22Rv1 (cell line): ENCODE measurements at regions not wholly inside any gene's neighbourhood (a gene's known extent, or its start where the extent isn't known, plus 50 kb on each side); places are given as distances from the start of the nearest gene placed in this dataset.

Experiments
- H3K27ac ChIP-seq: fragments of 450-650 bp; 2 replicates; pipeline ENCODE4 v1.5.1; 2017
- ZFX ChIP-seq: fragments of 450-650 bp; IDR thresholded peaks from 2 replicates; pipeline ENCODE4 v1.6.1; 2017; ENCODE audit warnings: antibody characterized with exemption, borderline replicate concordance
- TF ChIP-seq, protein P1 (sequence below): fragments of 450-650 bp; IDR thresholded peaks from 2 replicates; pipeline ENCODE4 v1.5.1; 2017; ENCODE audit warnings: mild to moderate bottlenecking

DNA sequence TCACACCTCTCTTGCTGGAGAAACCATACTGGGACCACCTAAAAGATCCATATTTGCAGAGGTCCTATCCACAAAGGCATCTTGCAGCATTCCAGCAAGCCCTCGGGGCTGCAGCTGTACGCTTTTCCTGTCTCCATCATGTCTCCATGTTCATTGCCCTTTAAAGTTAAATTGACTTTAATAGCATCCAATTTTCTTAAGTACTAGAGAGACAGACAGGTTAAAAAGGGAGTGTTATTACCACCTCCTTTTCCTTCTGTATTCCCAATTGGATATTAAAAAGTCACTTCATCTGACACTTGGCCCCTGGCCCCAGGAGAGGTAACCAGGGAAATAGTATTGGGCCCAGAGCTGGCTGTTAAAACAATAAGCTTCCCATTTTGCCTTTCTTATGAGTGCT, 178.6 kb downstream of the UNC5CL start:
- no peak for TF ChIP-seq ZFX
- TF ChIP-seq, protein P1, sequence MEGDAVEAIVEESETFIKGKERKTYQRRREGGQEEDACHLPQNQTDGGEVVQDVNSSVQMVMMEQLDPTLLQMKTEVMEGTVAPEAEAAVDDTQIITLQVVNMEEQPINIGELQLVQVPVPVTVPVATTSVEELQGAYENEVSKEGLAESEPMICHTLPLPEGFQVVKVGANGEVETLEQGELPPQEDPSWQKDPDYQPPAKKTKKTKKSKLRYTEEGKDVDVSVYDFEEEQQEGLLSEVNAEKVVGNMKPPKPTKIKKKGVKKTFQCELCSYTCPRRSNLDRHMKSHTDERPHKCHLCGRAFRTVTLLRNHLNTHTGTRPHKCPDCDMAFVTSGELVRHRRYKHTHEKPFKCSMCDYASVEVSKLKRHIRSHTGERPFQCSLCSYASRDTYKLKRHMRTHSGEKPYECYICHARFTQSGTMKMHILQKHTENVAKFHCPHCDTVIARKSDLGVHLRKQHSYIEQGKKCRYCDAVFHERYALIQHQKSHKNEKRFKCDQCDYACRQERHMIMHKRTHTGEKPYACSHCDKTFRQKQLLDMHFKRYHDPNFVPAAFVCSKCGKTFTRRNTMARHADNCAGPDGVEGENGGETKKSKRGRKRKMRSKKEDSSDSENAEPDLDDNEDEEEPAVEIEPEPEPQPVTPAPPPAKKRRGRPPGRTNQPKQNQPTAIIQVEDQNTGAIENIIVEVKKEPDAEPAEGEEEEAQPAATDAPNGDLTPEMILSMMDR: no peak

GRCh38 chr6:40856271-40856670, 182.8 kb downstream of the UNC5CL start:
- H3K27ac ChIP-seq: no peak overlapping the region
- TF ChIP-seq, protein P1: no peak
- TF ChIP-seq ZFX: no peak

More for the DNA sequence above, 178.6 kb downstream of the UNC5CL start:
- H3K27ac ChIP-seq: no peak overlapping the region

- no peak overlapping the region for H3K27ac ChIP-seq
- TF ChIP-seq, protein P1: no peak
- no peak for TF ChIP-seq ZFX
These were observed 183.7 kb downstream of the UNC5CL start for GRCh38 chr6:40855168-40855880.

DNA sequence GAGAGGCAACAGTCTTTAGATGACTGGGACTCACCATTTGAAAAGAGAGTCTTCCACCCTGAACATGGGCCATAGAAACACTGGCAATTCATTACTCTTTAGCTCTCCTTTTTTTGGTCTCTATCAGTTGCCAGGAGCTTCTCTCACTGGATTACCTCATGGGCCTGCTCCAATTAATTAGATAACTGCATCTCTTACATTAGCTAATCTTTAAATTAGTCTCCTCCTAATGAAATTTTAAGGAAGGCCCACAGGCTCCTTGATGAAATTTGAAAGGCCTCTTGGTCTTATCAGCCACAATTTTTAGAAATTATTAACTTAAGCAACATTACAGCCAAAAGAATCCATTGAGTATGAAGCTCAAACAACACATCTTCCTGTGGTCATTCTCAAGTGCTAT, 184.4 kb downstream of the UNC5CL start:
- TF ChIP-seq ZFX: no peak
- TF ChIP-seq, protein P1: no peak

GRCh38 chr6:40852779-40853373, 186.1 kb downstream of the UNC5CL start:
- TF ChIP-seq ZFX: no peak
- TF ChIP-seq, protein P1: peak; percentile 78
- H3K27ac ChIP-seq: no peak overlapping the region

More for the DNA sequence above, 184.4 kb downstream of the UNC5CL start:
- no peak overlapping the region for H3K27ac ChIP-seq

DNA sequence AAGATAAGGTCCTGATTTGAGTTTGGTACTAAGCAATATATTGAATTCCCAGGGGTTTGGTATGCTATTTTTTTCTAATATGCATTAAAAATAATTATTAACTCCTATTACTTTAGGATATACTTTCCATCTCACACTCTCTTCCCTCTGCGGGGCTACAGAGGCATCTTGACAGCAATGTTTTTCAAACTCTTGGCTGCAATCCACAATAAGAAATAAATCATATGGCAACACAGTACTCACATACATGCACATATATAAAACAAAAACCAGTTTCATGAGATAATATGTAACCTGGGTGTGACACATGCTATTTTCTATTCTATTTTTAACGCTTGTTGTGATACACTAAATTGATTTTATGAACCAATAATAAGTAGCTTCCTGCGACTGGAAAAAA, 189.5 kb downstream of the UNC5CL start:
- H3K27ac ChIP-seq: no peak overlapping the region
- no peak for TF ChIP-seq ZFX
- TF ChIP-seq, protein P1: no peak

DNA sequence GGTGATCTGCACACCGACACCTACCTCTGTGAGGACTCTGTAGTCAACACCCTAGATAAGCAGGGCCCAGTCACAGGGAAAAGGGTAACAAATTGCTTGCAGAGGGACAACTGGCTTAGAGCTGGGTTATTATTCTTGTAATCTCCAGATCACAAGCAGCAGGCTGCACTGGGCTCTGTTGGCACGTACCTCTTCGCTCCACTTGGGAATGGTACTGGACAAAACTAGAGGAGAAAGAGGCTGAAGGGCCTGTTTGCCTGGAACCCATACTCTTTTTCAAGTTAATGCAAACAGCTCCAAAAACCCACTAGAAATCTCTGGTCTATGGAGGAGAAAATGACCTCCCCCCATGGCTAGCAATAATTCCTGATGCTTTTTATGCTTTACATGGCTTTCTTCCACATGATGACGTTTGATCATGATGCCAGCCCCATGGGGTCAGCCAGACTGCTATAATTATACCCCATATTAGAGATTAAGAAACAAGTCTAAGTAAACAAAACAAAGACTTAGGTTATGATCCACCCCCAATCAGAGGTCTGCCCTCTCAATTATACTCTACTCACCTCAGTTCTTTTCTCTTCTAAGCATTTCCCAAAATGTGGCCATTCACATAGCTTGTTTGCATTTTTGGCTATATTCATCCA, 190.0 kb downstream of the UNC5CL start:
- TF ChIP-seq, protein P1: no peak
- TF ChIP-seq ZFX: no peak
- no peak overlapping the region for H3K27ac ChIP-seq
